Fibroblast of pulmonary artery (primary cell): ENCODE measurements at regions not wholly inside any gene's neighbourhood (a gene's known extent, or its start where the extent isn't known, plus 50 kb on each side); places are given as distances from the start of the nearest gene placed in this dataset.
A peak's percentile ranks its signal among the peaks of the same experiment; 100 is the strongest.

Experiments
- DNase-seq: peaks from one replicate; pipeline ENCODE4 v3.0.0-alpha.2; 2010; ENCODE audit warnings: low read depth
- H3K4me3 ChIP-seq: replicated peaks from 2 replicates; pipeline ENCODE4 v1.5.1; 2011; ENCODE audit warnings: low read depth, mild to moderate bottlenecking, control low read depth, low read length, moderate library complexity
- TF ChIP-seq, protein P1 (sequence below): IDR thresholded peaks from 2 replicates; pipeline ENCODE4 v1.5.1; 2011; ENCODE audit warnings: mild to moderate bottlenecking, control low read depth, low read length, inconsistent platforms; ENCODE audit errors: missing control alignments

DNA sequence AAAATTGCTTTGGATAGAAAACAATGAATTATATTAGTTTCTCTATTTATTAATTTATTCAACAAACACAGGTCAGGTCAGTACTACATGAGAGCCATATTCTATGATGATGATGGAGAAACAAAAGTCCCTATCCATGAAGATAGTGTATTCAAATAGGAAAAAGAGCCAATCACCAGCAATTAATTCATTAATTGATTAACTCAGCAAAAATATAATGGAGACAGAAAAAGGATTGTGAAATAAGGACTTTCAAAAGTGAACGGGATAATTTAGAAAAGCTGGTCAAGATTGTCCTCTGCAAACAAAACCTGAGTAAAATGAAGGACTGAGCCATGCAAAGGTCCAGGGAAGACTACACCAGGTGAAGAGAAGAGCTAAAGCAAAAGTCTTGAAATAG is 1517.7 kb upstream of the CDH8 start:
- no peak for DNase-seq
- TF ChIP-seq, protein P1, sequence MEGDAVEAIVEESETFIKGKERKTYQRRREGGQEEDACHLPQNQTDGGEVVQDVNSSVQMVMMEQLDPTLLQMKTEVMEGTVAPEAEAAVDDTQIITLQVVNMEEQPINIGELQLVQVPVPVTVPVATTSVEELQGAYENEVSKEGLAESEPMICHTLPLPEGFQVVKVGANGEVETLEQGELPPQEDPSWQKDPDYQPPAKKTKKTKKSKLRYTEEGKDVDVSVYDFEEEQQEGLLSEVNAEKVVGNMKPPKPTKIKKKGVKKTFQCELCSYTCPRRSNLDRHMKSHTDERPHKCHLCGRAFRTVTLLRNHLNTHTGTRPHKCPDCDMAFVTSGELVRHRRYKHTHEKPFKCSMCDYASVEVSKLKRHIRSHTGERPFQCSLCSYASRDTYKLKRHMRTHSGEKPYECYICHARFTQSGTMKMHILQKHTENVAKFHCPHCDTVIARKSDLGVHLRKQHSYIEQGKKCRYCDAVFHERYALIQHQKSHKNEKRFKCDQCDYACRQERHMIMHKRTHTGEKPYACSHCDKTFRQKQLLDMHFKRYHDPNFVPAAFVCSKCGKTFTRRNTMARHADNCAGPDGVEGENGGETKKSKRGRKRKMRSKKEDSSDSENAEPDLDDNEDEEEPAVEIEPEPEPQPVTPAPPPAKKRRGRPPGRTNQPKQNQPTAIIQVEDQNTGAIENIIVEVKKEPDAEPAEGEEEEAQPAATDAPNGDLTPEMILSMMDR, result no peak
- no peak overlapping the region for H3K4me3 ChIP-seq

DNA sequence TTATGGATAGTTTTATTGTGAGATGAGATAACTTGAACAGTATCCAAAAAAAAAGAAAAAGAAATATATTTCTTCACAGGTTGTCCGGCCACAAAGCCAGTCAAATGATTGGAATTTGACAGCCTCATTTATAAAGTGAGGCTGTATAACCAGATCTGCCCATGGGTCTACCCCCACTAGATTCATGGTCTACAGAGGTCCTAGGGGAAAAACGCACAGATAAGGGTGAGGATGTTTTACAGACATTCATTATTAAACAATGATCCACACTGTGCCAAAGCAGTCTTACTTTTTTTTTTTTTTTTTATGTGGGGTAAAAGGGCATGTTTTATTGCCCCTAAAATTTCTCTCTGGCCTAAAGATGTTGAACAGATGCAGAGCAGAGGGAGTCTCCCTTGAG is 1503.0 kb upstream of the CDH8 start:
- TF ChIP-seq, protein P1, result no peak
- no peak overlapping the region for H3K4me3 ChIP-seq
- DNase-seq, result peak; percentile 9

DNA sequence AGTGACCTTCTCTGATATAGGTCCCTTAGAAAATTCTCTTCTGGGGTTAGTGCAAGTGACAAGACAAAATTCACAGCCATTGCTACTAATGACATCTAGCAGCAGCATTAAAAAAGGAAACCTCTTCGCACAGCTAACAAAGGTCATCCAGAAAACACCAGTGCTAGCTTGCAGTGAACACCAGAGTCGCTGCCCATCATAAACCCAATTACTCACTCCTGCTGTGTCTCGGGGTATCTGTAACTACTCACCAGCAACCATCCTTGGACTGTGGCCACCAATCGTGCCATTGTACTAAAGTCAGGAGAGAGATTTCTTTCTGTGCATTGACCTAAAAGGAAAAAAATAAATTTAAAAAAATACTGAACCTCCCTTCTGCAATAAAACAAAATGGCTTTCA is 1494.7 kb upstream of the CDH8 start:
- DNase-seq, result no peak

DNA sequence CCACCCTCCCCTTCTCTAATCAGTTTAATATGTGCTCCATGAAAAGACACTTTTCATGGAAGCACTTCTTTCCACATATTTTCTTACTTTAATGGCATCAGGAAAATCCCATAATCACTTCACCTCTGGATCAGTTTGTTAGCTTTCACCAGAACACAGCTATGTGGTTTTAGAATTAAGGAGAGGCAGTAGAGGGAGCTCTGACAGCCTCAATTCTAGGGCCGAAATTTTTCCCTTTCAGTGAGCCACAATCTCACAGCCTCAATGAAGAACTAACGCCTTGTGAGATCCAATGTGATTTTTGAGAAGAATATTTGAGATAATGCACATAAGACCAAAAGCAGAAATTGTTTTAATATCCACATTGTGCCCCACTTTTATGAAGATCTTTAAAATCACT is 1494.0 kb upstream of the CDH8 start:
- TF ChIP-seq, protein P1, result peak; percentile 36
- peak; percentile 27 for DNase-seq
- H3K4me3 ChIP-seq, result no peak overlapping the region

More for the DNA sequence above, 1494.7 kb upstream of the CDH8 start:
- H3K4me3 ChIP-seq, result no peak overlapping the region
- TF ChIP-seq, protein P1, result no peak

DNA sequence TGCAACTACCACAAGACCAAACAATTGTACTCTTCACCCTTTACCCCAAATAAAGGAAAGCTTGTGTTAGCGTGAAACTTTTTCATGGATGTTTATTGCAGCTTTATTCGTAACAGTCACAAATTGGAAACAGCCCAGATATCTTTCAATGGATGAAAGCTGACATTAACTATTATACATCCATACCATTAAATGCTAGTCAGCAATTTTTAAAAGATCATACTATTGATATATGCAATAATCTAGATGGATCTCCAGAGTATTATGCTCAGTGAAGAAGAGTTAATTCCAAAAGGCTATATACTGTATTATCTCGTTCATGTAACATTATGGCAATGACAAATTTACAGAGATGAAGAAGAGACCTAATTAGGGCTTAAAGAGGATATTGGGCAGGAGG is 1491.2 kb upstream of the CDH8 start:
- H3K4me3 ChIP-seq, result no peak overlapping the region
- no peak for DNase-seq
- TF ChIP-seq, protein P1, result no peak

DNA sequence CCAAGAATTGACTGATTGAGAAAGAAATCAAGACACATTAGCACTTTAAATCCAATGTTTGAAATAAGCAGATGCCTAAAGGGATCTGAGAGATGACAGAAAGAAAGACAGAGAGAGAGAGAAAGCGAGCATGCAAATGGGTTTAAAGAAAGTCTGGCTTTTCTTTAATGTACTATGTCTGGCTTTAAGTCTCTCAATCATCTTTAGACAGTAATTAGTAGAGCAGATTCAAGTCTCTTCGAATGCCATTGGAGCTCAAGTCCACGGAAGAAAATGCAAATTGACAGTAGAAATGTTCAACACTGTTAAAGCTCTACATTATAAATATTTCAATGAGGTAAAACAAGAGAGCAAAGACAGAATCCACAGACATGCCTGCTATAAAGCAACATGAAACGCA is 1480.2 kb upstream of the CDH8 start:
- H3K4me3 ChIP-seq, result no peak overlapping the region
- TF ChIP-seq, protein P1, result no peak
- no peak for DNase-seq

DNA sequence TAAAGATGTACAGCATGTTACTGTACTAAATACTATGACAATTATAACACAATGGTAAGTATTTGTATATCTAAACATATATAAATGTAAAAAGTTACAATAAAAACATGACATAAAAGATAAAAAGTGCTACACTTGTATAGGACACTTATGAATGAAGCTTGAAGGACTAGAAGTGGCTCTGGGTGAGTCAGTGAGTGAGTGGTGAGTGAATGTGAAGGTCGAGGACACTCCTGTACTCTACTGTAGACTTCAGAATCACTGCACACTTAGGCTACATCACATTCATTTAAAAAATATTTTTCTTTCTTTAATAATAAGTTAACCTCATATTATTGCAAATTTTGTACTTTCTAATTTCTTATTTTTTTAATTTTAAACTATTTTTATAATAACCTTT is 1476.7 kb upstream of the CDH8 start:
- no peak overlapping the region for H3K4me3 ChIP-seq
- TF ChIP-seq, protein P1, result no peak
- no peak for DNase-seq
